Natural killer cell (primary cell): ENCODE measurements at regions not wholly inside any gene's neighbourhood (a gene's known extent, or its start where the extent isn't known, plus 50 kb on each side); places are given as distances from the start of the nearest gene placed in this dataset.

ENCODE experiments used
- ATAC-seq, 3 donors: fragments of 150-1000 bp in 2 of 3; fragments of 200-7000 bp in 1 of 3; cut with Tn5 transposase; 1 replicate in 1 of 3; 2 replicates in 2 of 3; pipeline ENCODE4 v1.10.0; 2021; ENCODE audit warnings: mild to moderate bottlenecking in 2 of 3, moderate library complexity in 2 of 3
- DNase-seq, 2 donors: peaks; one replicate each; pipeline versions ENCODE4 v3.0.0 to v3.0.0-alpha.2; 2013 to 2021; ENCODE audit warnings: mixed read lengths in 1 of 2
- H3K27ac ChIP-seq: one replicate; pipeline ENCODE4 v1.5.1; 2013; ENCODE audit warnings: mild to moderate bottlenecking, low read length
- H3K27me3 ChIP-seq: one replicate; pipeline ENCODE4 v1.6.1; 2013; ENCODE audit warnings: low read length; ENCODE audit not compliant: control insufficient read depth, insufficient read depth
- H3K36me3 ChIP-seq: one replicate; pipeline ENCODE4 v1.6.1; 2013; ENCODE audit warnings: low read length; ENCODE audit not compliant: control insufficient read depth, insufficient read depth
- H3K4me1 ChIP-seq: one replicate; pipeline ENCODE4 v1.6.1; 2013; ENCODE audit warnings: low read length; ENCODE audit not compliant: control insufficient read depth, insufficient read depth
- H3K4me3 ChIP-seq: one replicate; pipeline ENCODE4 v1.5.1; 2013; ENCODE audit warnings: low read length
- H3K9me3 ChIP-seq: one replicate; pipeline ENCODE4 v1.6.1; 2013; ENCODE audit warnings: low read length; ENCODE audit not compliant: control insufficient read depth, insufficient read depth
- H3K27ac Mint-ChIP-seq, 2 donors: one replicate each; pipeline ENCODE4 v1.8.0; 2022; ENCODE audit warnings: mild to moderate bottlenecking in 2 of 2, mixed read lengths in 2 of 2, moderate library complexity in 1 of 2
- H3K27me3 Mint-ChIP-seq, 2 donors: one replicate each; pipeline ENCODE4 v1.8.0; 2022; ENCODE audit warnings: low read depth in 2 of 2, mixed read lengths in 2 of 2
- H3K36me3 Mint-ChIP-seq: one replicate; pipeline ENCODE4 v1.8.0; 2022; ENCODE audit warnings: mixed read lengths
- H3K4me1 Mint-ChIP-seq, 2 donors: one replicate each; pipeline ENCODE4 v1.8.0; 2022; ENCODE audit warnings: mixed read lengths in 2 of 2
- H3K4me3 Mint-ChIP-seq: one replicate; pipeline ENCODE4 v1.8.0; 2022; ENCODE audit warnings: mild to moderate bottlenecking, moderate library complexity, mixed read lengths
- H3K9me3 Mint-ChIP-seq, 2 donors: one replicate each; pipeline ENCODE4 v1.8.0; 2022; ENCODE audit warnings: mixed read lengths in 2 of 2
- WGBS: methylation state at CpG from one replicate; pipeline ENCODE4 v1.1.7; 2013; ENCODE audit warnings: missing lambda C conversion rate; ENCODE audit not compliant: insufficient coverage; 5-methylcytosine and 5-hydroxymethylcytosine counted together
- intact Hi-C: fragments of 100-400 bp; cut with micrococcal nuclease; formaldehyde crosslinking; loops from one replicate; pipeline ENCODE4 v1.14.2; 2022
- TF ChIP-seq, protein P1 (sequence below): fragments of 200-600 bp; IDR thresholded peaks from one replicate; pipeline ENCODE4 v1.8.0; 2022; ENCODE audit warnings: antibody characterized with exemption

DNA sequence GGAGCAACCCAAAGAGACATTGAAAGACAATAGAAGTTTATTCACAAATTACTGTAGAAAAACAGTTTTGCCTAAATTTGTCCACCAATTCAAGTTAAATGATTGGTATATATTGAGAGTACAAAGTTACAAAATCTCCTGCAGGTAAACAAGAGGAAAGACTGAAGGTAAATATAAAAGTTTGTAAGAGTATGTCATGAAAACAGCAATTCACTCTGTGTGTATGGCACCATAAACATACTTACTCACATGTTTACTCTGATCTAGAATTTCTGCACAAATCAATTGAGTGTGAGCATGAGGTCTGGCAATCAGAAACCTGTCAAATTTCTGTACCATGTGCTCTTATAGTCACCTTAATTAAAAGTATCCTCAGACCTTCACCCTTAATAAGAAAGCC lies 800.9 kb upstream of the MBL2 start:
- Histone ChIP-seq H3K27ac (no peak overlapping the region), H3K4me3 (no peak overlapping the region), H3K36me3 (no peaks in the 10 kb centered on the region), H3K27me3 (no peaks in the 10 kb centered on the region), H3K4me1 (no peaks in the 10 kb centered on the region), H3K9me3 (no peaks in the 10 kb centered on the region)
- TF ChIP-seq, protein P1, sequence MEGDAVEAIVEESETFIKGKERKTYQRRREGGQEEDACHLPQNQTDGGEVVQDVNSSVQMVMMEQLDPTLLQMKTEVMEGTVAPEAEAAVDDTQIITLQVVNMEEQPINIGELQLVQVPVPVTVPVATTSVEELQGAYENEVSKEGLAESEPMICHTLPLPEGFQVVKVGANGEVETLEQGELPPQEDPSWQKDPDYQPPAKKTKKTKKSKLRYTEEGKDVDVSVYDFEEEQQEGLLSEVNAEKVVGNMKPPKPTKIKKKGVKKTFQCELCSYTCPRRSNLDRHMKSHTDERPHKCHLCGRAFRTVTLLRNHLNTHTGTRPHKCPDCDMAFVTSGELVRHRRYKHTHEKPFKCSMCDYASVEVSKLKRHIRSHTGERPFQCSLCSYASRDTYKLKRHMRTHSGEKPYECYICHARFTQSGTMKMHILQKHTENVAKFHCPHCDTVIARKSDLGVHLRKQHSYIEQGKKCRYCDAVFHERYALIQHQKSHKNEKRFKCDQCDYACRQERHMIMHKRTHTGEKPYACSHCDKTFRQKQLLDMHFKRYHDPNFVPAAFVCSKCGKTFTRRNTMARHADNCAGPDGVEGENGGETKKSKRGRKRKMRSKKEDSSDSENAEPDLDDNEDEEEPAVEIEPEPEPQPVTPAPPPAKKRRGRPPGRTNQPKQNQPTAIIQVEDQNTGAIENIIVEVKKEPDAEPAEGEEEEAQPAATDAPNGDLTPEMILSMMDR: no peak
- Mint-ChIP-seq H3K36me3 (no peaks in the 10 kb centered on the region), H3K9me3 (peaks cover 4 to 30% of the 10 kb centered on the region in 2 donors), H3K4me1 (no peaks in the 10 kb centered on the region), H3K4me3 (no peak overlapping the region), H3K27ac (no peak overlapping the region), H3K27me3 (no peaks in the 10 kb centered on the region)
- DNase-seq (no peak), ATAC-seq (no peak)
- intact Hi-C loops: no loop called here

DNA sequence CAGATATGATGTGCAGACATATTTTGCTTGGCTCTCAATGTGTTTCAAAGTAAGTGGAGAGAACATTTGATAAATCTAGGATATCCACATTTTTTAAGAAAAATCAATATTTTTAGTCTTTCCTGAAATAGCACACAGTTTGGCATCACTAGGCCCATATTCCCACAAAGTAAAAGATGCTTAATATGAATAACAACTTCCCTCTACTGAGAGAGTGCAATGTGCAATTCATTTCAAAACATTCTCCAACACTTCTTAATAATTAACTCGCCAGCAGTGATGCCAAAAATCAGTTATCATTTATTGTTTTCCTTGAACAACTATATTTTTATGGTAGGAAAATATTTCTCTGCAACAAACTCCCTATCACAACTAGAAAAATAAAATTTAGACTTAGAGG lies 800.2 kb upstream of the MBL2 start:
- intact Hi-C loops: no loop called here
- H3K9me3 ChIP-seq: no peaks in the 10 kb centered on the region
- no peaks in the 10 kb centered on the region for H3K36me3 ChIP-seq
- Mint-ChIP-seq H3K27ac (no peak overlapping the region), H3K4me3 (no peak overlapping the region), H3K9me3 (peaks cover 4 to 30% of the 10 kb centered on the region in 2 donors), H3K36me3 (no peaks in the 10 kb centered on the region), H3K27me3 (no peaks in the 10 kb centered on the region), H3K4me1 (no peaks in the 10 kb centered on the region)
- no peak overlapping the region for H3K4me3 ChIP-seq
- TF ChIP-seq, protein P1: no peak
- H3K27me3 ChIP-seq: no peaks in the 10 kb centered on the region
- ATAC-seq (no peak), DNase-seq (no peak)
- H3K27ac ChIP-seq: no peak overlapping the region
- no peaks in the 10 kb centered on the region for H3K4me1 ChIP-seq
- WGBS: no CpG with 5 or more reads among the region's 1 CpG

DNA sequence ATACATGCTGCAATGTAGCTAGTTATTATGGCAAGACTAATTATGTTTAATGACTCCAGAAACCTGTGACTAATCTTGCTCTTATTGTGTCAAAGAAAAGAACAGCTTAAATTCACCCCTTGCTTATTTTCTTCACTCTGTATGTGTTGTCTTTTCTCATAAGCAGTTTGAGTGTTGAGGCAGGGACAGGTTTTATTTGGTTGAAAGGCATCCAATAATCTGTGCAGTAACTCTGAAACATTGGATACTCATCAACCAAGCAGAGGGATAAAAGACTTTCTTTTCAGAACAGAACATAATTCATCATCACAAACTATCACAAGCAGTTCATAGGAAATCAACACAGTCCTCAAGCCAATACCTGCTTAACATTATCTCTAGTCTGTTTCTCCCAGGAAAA lies 797.6 kb upstream of the MBL2 start:
- Histone ChIP-seq H3K27ac (no peak overlapping the region), H3K27me3 (no peaks in the 10 kb centered on the region), H3K36me3 (no peaks in the 10 kb centered on the region), H3K4me1 (no peaks in the 10 kb centered on the region), H3K4me3 (no peak overlapping the region), H3K9me3 (no peaks in the 10 kb centered on the region)
- H3K4me1 Mint-ChIP-seq: no peaks in the 10 kb centered on the region
- no peak overlapping the region for H3K4me3 Mint-ChIP-seq
- intact Hi-C loops: no loop called here
- ATAC-seq (no peak), DNase-seq (no peak)
- H3K27ac Mint-ChIP-seq: no peak overlapping the region
- TF ChIP-seq, protein P1: no peak
- peaks cover 12 to 33% of the 10 kb centered on the region in 2 donors for H3K9me3 Mint-ChIP-seq
- peaks cover 9% of the 10 kb centered on the region for H3K36me3 Mint-ChIP-seq
- H3K27me3 Mint-ChIP-seq: no peaks in the 10 kb centered on the region

DNA sequence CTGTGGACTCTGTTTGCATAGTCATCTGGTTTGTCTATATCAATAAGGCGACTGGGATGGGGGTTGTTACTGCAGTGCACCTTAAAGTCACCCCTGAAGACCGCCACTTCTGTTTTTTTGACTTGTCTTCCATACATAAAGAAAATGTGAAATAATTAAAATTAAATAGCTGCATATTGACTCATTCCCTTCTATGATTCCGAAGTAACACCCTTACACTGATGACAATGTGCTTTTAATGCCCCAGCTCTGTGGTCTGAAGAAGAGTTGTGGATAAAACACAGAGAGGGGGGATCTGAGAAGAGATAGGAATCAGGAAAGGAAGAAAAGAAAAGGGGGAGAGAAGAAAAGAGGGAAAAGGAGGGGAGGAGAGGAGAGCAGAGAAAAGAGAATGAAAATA lies 796.9 kb upstream of the MBL2 start:
- H3K27ac Mint-ChIP-seq: no peak overlapping the region
- Histone ChIP-seq H3K4me1 (no peaks in the 10 kb centered on the region), H3K9me3 (no peaks in the 10 kb centered on the region), H3K27me3 (no peaks in the 10 kb centered on the region), H3K4me3 (no peak overlapping the region), H3K27ac (no peak overlapping the region), H3K36me3 (no peaks in the 10 kb centered on the region)
- peaks cover 12% of the 10 kb centered on the region for H3K36me3 Mint-ChIP-seq
- intact Hi-C loops: no loop called here
- H3K9me3 Mint-ChIP-seq: peaks cover 13 to 30% of the 10 kb centered on the region in 2 donors
- H3K4me3 Mint-ChIP-seq: no peak overlapping the region
- TF ChIP-seq, protein P1: no peak
- WGBS: 71% methylated on average over 1 of the region's 3 CpGs
- no peaks in the 10 kb centered on the region for H3K4me1 Mint-ChIP-seq
- H3K27me3 Mint-ChIP-seq: no peaks in the 10 kb centered on the region
- DNase-seq (no peak), ATAC-seq (no peak)
